ENCODE measurements at regions not wholly inside any gene's neighbourhood (a gene's known extent, or its start where the extent isn't known, plus 50 kb on each side); places are given as distances from the start of the nearest gene placed in this dataset.
"Not testable (repeated sequence)": the region's sequence is repeated elsewhere in the genome, so short reads cannot be mapped to it uniquely, and the experiment has no call there.

DNA sequence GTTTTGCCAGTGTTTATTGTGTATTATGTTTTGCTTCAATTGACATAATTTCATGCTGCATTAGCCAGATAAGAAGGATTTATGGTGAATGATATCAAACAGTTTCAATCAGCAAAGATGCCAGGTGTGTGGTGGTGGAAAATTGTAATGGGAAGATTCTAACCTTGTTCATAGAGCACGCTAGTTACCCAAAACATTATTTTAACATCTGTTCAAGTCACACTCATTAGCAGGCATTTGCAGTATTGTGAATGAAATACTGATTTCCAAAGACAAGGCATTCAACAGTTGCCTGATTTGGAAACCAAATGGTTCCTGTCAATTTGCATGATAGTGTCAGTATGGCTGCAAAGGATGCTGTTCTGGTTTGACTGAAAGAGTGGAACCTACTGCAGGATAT is 129.7 kb downstream of the EPC1 start:
- intact Hi-C loops (cut with DNase I): no loop called here
- 90 to 93% methylated on average over 1 of the region's 1 CpG for WGBS, 2 donors
- H3K27ac ChIP-seq: no peak overlapping the region
- no peaks in the 10 kb centered on the region for H3K27me3 ChIP-seq
- H3K4me1 ChIP-seq: no peaks in the 10 kb centered on the region
- H3K36me3 ChIP-seq: no peaks in the 10 kb centered on the region
- no peak for DNase-seq
- no peak for TF ChIP-seq POLR2A (IDR thresholded peaks at IDR 0.05)
- TF ChIP-seq, protein P1, sequence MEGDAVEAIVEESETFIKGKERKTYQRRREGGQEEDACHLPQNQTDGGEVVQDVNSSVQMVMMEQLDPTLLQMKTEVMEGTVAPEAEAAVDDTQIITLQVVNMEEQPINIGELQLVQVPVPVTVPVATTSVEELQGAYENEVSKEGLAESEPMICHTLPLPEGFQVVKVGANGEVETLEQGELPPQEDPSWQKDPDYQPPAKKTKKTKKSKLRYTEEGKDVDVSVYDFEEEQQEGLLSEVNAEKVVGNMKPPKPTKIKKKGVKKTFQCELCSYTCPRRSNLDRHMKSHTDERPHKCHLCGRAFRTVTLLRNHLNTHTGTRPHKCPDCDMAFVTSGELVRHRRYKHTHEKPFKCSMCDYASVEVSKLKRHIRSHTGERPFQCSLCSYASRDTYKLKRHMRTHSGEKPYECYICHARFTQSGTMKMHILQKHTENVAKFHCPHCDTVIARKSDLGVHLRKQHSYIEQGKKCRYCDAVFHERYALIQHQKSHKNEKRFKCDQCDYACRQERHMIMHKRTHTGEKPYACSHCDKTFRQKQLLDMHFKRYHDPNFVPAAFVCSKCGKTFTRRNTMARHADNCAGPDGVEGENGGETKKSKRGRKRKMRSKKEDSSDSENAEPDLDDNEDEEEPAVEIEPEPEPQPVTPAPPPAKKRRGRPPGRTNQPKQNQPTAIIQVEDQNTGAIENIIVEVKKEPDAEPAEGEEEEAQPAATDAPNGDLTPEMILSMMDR (IDR thresholded peaks at IDR 0.05): no peak
- no peaks in the 10 kb centered on the region for H3K9me3 ChIP-seq
- H3K4me3 ChIP-seq (replicated peaks in 1 of 3): no peak overlapping the region

DNA sequence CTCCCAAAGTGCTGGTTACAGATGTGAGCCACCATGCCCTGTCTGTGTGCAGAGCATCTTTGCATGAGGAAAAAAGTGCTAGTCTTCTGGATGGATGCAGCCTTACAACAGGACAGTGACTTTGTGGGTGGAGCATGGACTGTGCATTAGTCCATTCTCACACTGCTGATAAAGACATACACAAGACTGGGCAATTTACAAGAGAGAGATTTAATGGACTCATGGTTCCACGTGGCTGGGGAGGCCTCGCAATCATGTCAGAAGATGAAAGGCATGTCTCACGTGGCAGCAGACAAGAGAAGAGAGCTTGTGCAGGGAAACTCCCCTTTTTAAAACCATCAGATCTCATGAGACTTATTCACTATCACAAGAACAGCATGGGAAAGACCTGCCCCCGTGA is 133.1 kb downstream of the EPC1 start:
- DNase-seq; H3K9me3 ChIP-seq; H3K27me3 ChIP-seq; H3K27ac ChIP-seq; H3K4me3 ChIP-seq (replicated peaks in 1 of 3); intact Hi-C loops (cut with DNase I); H3K36me3 ChIP-seq; H3K4me1 ChIP-seq: not testable (repeated sequence)
- 62 to 63% methylated on average over 4 of the region's 4 CpGs for WGBS, 2 donors

DNA sequence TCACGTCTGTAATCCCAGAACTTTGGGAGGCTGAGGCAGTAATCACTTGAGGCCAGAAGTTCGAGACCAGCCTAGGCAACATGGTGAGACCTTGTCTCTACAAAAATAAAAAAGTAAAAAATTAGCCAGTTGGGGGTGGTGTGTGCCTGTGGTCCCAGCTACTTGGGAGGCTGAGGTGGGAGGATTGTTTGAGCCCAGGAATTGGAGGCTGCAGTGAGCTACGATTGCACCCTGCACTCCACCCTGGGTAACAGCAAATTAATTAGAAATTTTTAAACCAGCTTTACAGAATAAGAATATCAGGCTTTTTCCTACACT is 136.0 kb downstream of the EPC1 start:
- no peaks in the 10 kb centered on the region for H3K27me3 ChIP-seq
- 66 to 72% methylated on average over 3 of the region's 3 CpGs for WGBS, 2 donors
- DNase-seq: no peak
- H3K9me3 ChIP-seq: no peaks in the 10 kb centered on the region
- H3K36me3 ChIP-seq: no peaks in the 10 kb centered on the region
- TF ChIP-seq POLR2A (IDR thresholded peaks at IDR 0.05): no peak
- TF ChIP-seq, protein P1 (IDR thresholded peaks at IDR 0.05): no peak
- intact Hi-C loops (cut with DNase I): no loop called here
- no peak overlapping the region for H3K27ac ChIP-seq
- H3K4me3 ChIP-seq (replicated peaks in 1 of 3): no peak overlapping the region
- no peaks in the 10 kb centered on the region for H3K4me1 ChIP-seq

DNA sequence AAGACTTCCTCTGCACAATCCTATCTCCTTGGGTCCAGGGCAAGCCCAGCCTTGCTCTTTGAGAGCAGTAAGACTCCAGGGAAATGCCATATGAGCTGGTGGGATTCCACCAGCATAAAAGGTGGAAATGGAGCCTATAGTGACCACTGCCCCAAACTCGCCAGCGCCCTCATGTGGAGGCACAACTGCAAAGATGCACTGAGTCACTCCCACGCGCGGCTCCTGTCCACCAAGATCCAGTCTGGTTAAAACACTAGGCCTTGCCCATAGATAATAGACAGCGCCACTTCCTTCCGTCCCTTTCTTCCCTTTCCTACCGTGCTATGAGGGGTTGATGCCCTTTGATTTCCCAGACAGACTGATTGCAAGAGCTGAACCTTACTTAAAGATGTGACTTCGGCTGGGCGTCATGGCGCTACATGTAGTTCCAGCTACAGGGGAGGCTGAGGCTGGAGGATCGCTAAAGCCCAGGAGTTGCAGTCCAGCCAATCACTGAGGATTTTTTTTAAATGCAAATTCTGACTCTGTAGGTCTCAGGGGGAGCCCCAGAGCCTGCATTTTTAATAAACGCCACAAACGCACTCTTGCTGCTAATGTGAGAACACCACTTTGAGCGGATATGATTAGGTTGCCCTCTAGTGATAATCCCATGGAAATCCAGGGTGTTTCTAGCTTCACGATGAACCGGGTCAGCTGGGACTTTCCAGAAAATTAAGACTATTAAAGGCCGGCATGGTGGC is 136.5 kb downstream of the EPC1 start:
- intact Hi-C loops (cut with DNase I): no loop called here
- TF ChIP-seq, protein P1 (IDR thresholded peaks at IDR 0.05): peak in 1 of 6 experiments; percentile 30
- TF ChIP-seq POLR2A (IDR thresholded peaks at IDR 0.05): no peak
- H3K9me3 ChIP-seq: no peaks in the 10 kb centered on the region
- H3K27ac ChIP-seq: no peak overlapping the region
- H3K4me1 ChIP-seq: no peaks in the 10 kb centered on the region
- no peaks in the 10 kb centered on the region for H3K36me3 ChIP-seq
- WGBS, 2 donors: 72 to 86% methylated on average over 14 to 18 of the region's 18 CpGs
- no peak overlapping the region for H3K4me3 ChIP-seq (replicated peaks in 1 of 3)
- no peak for DNase-seq
- H3K27me3 ChIP-seq: no peaks in the 10 kb centered on the region

DNA sequence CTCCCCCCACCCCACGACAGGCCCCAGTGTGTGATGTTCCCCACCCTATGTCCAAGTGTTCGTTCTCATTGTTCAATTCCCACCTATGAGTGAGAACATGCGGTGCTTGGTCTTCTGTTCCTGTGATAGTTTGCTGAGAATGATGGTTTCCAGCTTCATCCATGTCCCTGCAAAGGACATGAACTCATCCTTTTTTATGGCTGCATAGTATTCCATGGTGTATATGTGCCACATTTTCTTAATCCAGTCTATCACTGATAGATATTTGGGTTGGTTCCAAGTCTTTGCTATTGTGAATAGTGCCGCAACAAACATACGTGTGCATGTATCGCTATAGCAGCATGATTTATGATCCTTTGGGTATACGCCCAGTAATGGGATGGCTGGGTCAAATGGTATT is 139.0 kb downstream of the EPC1 start:
- H3K4me3 ChIP-seq (replicated peaks in 1 of 3); H3K27ac ChIP-seq; intact Hi-C loops (cut with DNase I); H3K9me3 ChIP-seq; H3K36me3 ChIP-seq; H3K27me3 ChIP-seq; H3K4me1 ChIP-seq; DNase-seq: not testable (repeated sequence)
- 82 to 86% methylated on average over 7 of the region's 7 CpGs for WGBS, 2 donors

DNA sequence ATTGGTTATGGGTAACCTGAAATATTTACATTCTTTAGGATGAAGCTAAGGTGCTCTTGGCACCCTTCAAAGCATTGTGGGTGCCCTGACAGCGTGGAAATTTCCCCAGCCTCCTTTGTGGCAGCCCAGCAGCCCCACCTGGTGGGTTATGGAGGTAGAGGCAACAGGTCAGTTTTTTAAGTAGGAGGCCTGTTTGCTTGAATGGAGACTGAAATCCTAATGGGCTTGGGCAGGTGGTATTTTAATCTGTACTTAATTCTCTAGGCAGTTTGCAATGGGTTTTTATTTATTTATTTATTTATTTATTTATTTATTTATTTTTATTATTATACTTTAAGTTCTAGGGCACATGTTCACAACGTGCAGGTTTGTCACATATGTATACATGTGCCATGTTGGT is 139.4 kb downstream of the EPC1 start:
- no peak overlapping the region for H3K27ac ChIP-seq
- intact Hi-C loops (cut with DNase I): no loop called here
- peak; percentile 18 to 19 for DNase-seq
- no peaks in the 10 kb centered on the region for H3K27me3 ChIP-seq
- TF ChIP-seq POLR2A (IDR thresholded peaks at IDR 0.05): no peak
- TF ChIP-seq, protein P1 (IDR thresholded peaks at IDR 0.05): peak in 4 of 6 experiments; percentile 15 to 46 (median 22)
- no peak overlapping the region for H3K4me3 ChIP-seq (replicated peaks in 1 of 3)
- 57 to 67% methylated on average over 2 of the region's 2 CpGs for WGBS, 2 donors
- H3K36me3 ChIP-seq: no peaks in the 10 kb centered on the region
- H3K4me1 ChIP-seq: no peaks in the 10 kb centered on the region
- no peaks in the 10 kb centered on the region for H3K9me3 ChIP-seq
